ENCODE measurements at regions not wholly inside any gene's neighbourhood (a gene's known extent, or its start where the extent isn't known, plus 50 kb on each side); places are given as distances from the start of the nearest gene placed in this dataset.

DNA sequence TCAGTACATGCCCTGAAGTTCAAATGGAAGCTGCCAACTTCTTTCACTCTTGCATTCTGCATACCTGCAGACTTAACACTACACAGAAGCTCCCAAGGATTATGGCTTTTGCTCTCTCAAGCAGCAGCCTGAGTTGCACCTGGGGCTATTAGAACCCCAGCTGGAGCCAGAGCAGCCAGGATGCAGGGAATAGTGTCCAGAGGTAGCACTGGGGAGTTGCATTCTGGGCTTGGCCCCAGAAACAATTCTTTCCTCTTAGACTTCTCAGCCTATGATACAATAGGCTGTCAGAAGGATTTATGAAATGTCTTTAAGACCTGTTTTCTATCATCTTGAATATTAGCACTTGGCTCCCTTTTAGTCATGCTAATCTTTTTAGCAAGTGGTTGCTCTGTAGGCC is 886.7 kb upstream of the GHITM start:
- H3K9me3 Mint-ChIP-seq = peaks cover 22% of the 10 kb centered on the region
- H3K27me3 Mint-ChIP-seq = no peaks in the 10 kb centered on the region
- no peak for ATAC-seq
- no peak overlapping the region for H3K4me3 Mint-ChIP-seq
- no peaks in the 10 kb centered on the region for H3K36me3 Mint-ChIP-seq
- no peak overlapping the region for H3K27ac Mint-ChIP-seq
- H3K4me1 Mint-ChIP-seq = no peaks in the 10 kb centered on the region

DNA sequence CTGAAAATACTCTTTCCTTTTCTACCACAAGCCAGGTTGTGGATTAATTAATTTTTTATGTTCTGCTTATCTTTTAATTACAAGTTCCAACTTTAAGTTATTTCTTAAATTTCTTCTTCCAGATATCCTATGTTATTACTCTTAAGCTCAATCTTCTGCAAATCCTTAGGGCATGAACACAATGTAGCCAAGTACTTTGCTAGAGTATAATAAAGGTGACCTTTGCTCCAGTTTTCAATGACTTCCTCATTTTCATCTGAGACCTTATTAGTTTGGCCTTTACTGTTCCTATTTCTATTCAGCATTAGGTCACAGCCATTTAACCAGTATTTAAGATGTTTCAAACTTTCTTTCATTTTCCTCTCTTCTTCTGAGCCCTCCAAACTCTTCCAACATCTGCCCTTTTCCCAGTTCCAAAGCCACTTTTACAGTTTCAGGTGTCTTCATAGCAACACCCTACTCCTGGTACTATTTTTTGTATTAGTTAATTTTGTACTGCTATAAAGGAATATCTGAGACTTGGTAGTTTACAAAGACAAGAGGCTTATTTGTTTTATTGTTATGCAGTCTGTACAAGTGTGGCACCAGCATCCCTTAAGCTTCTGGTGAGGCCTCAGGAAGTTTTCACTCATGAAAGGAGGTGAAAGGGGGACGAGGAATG is 886.2 kb upstream of the GHITM start:
- Mint-ChIP-seq H3K4me3 (no peak overlapping the region), H3K27ac (no peak overlapping the region), H3K36me3 (no peaks in the 10 kb centered on the region), H3K9me3 (peaks cover 22% of the 10 kb centered on the region), H3K27me3 (no peaks in the 10 kb centered on the region), H3K4me1 (no peaks in the 10 kb centered on the region)
- ATAC-seq = no peak

DNA sequence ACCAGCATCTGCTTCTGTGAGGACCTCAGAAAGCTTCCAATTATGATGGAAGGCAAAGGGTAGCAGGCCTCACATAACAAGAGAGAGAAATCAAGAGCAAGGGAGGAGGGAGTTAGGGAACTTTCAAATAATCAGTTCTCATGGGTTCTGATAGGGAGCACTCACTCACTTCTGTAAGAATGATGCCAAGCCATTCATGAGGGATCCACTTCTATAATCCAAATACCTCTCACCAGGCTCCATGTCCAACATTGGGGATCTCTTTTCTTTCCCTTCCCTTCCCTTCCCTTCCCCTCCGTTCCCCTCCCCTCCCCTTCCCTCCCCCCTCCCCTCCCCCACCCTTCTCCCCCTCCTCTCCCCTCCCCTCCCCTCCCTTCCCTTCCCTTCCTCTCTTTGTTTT is 884.6 kb upstream of the GHITM start:
- no peaks in the 10 kb centered on the region for H3K27me3 Mint-ChIP-seq
- no peaks in the 10 kb centered on the region for H3K4me1 Mint-ChIP-seq
- no peak for ATAC-seq
- no peak overlapping the region for H3K4me3 Mint-ChIP-seq
- no peaks in the 10 kb centered on the region for H3K36me3 Mint-ChIP-seq
- peaks cover 26% of the 10 kb centered on the region for H3K9me3 Mint-ChIP-seq
- no peak overlapping the region for H3K27ac Mint-ChIP-seq

DNA sequence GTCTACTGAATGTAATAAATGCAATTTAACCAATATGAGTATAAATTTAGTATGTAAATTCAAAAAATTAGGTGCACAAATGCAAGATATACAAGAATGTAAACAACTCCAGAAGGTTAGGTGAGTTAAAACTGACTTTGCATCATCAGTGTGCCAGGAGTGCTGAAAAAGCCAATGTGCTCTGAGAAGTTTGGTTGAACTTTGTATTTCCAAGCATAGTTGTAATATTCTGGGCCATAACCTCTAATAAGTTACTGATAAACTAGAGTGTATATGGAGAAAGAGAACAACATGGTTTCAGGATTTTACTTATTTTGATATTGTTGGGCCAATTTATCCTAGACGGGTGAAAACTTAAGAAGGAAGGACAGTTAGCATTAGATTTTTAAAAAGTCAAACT is 876.9 kb upstream of the GHITM start:
- Mint-ChIP-seq H3K4me3 (no peak overlapping the region), H3K27me3 (no peaks in the 10 kb centered on the region), H3K36me3 (no peaks in the 10 kb centered on the region), H3K4me1 (no peaks in the 10 kb centered on the region), H3K27ac (no peak overlapping the region), H3K9me3 (peaks cover 6% of the 10 kb centered on the region)
- ATAC-seq = no peak

DNA sequence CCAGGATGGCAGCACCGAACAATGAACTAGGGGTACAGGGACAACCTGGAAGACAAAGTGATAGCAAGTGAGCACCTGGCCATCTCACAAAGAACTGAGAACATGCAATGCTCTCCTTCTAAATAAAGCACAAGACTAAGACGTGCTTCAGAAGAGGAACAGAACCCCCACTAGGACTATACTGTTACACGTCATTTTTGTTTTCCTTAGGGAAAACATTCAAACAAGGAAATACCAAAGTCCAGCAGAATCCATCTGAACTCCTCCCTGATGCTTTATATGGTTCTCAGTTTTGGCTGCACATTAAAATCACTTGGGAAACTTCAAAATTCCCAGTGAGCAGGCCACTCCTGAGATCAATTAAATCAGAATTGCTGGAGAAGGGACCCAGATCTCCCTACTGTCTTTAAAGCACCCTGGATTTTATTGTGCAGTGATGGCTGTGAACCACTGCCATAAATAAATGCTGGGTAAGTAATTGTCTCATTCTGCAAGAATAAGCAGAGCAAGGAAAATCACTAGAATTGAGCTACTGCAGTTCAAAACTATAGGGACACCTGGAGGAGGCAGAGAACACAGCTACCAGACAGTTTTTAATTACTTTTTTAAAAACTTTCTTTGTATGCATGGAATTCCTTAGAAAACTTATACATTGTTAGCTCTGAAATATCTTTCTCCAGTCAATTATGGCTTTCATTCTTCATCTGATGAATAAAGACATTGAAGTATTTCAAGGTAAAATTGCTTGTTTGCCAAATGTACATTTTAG is 866.5 kb upstream of the GHITM start:
- H3K4me1 Mint-ChIP-seq = no peaks in the 10 kb centered on the region
- no peak overlapping the region for H3K27ac Mint-ChIP-seq
- H3K4me3 Mint-ChIP-seq = no peak overlapping the region
- ATAC-seq = no peak
- no peaks in the 10 kb centered on the region for H3K36me3 Mint-ChIP-seq
- H3K27me3 Mint-ChIP-seq = no peaks in the 10 kb centered on the region
- H3K9me3 Mint-ChIP-seq = no peaks in the 10 kb centered on the region

DNA sequence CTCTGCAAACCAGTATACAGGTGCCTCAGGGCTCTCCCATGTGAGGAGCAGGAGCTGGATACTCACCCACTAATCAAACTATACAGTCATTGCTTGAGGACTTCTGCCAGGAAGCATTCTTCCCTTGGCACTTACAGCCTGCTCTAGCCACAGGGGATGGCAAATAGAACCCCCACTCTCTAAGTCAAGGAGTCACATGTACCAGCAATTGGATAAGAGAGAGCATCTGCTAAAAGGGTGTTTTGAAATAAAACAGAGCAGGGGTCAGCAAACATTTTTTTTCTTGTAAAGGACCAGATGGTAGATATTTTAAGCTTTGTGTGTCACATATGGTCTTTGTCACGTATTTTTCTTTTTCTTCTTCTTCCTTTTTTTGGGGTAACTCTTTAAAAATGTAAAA is 865.2 kb upstream of the GHITM start:
- no peaks in the 10 kb centered on the region for H3K36me3 Mint-ChIP-seq
- H3K27ac Mint-ChIP-seq = no peak overlapping the region
- no peaks in the 10 kb centered on the region for H3K4me1 Mint-ChIP-seq
- ATAC-seq = no peak
- H3K4me3 Mint-ChIP-seq = no peak overlapping the region
- H3K9me3 Mint-ChIP-seq = no peaks in the 10 kb centered on the region
- H3K27me3 Mint-ChIP-seq = no peaks in the 10 kb centered on the region

DNA sequence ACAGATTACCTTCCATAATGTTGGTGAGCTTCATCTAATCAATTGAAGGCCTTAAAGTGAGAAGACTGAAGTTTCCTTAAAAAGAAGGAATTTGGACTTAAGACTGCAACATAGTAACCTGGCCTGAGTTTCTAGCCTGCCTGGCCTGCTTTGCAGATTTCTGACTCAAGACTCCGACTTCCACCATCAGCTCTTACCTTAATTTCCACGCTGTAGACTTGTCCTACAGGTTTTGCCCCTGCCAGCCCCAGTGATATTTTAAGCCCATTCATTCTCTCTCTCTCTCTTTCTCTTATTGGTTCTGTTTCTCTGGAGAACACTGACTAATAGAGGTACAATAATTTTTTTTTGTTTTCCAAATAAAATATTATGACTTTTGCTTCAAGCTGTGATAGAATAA is 862.3 kb upstream of the GHITM start:
- Mint-ChIP-seq H3K27ac (no peak overlapping the region), H3K27me3 (no peaks in the 10 kb centered on the region), H3K9me3 (no peaks in the 10 kb centered on the region), H3K4me3 (no peak overlapping the region), H3K36me3 (no peaks in the 10 kb centered on the region), H3K4me1 (no peaks in the 10 kb centered on the region)
- ATAC-seq = no peak

DNA sequence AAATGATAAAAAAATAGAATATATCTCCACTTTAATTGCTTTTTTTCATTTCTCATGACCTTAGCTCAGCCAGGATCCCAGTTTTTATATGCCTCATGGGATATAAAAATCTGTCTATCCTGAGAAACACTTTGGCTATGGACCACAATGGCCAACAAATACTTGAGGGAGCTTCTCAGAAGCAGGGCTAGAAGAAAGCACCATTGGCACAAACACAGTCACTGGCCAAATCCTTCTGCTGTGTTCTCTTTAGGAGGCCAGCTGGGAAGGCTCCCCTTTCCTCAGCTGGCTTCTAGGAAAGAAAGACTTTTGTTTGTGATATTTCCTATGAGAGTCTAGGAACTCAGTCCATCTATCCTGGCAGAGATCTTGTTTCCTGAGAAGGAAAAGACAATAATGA is 856.2 kb upstream of the GHITM start:
- no peak for ATAC-seq
- H3K4me3 Mint-ChIP-seq = no peak overlapping the region

DNA sequence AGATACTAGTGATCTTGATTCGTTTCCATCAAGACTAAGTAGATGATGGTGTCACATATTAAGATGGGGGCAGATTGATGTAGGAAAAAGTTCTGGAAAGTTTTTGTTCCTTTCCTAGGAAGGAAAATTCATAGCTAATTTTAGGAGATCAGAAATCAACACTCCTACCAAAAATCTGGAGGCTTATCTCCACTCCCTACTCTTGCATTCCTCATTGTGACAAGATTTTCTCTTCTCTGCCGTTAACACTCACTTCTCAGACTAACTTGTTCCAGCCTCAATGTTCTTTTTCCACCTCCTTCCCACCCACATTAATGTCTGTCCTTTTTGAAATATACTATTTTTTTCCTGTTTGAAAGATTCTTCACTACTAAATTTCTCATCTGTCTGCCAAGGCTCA is 851.9 kb upstream of the GHITM start:
- Mint-ChIP-seq H3K27ac (no peak overlapping the region), H3K4me3 (no peak overlapping the region), H3K36me3 (no peaks in the 10 kb centered on the region), H3K9me3 (peaks cover 5% of the 10 kb centered on the region), H3K4me1 (no peaks in the 10 kb centered on the region), H3K27me3 (no peaks in the 10 kb centered on the region)
- no peak for ATAC-seq

More for the DNA sequence above, 856.2 kb upstream of the GHITM start:
- Mint-ChIP-seq H3K27me3 (no peaks in the 10 kb centered on the region), H3K9me3 (peaks cover 5% of the 10 kb centered on the region), H3K36me3 (no peaks in the 10 kb centered on the region), H3K4me1 (no peaks in the 10 kb centered on the region), H3K27ac (no peak overlapping the region)

DNA sequence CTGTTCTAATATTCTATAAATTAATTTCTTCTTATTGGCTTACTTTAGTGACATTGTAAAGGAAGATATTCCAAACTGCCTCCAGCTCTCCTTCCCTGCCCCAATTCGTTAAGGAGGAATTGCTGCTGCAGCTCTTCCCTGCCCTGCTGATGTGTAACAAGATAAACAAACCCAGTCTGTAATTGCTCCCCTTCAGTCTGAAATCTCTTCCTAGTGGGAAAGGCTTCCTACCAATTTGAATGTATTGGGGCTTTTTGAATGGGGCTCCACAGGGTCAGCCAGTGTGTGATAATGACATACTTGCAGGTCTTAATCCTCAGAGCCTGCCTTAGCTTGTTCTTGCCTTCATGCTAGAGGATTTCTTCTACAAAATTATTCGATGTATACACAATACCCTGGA is 849.9 kb upstream of the GHITM start:
- Mint-ChIP-seq H3K4me1 (no peaks in the 10 kb centered on the region), H3K27me3 (no peaks in the 10 kb centered on the region), H3K9me3 (peaks cover 8% of the 10 kb centered on the region), H3K4me3 (no peak overlapping the region), H3K27ac (no peak overlapping the region), H3K36me3 (no peaks in the 10 kb centered on the region)
- no peak for ATAC-seq

DNA sequence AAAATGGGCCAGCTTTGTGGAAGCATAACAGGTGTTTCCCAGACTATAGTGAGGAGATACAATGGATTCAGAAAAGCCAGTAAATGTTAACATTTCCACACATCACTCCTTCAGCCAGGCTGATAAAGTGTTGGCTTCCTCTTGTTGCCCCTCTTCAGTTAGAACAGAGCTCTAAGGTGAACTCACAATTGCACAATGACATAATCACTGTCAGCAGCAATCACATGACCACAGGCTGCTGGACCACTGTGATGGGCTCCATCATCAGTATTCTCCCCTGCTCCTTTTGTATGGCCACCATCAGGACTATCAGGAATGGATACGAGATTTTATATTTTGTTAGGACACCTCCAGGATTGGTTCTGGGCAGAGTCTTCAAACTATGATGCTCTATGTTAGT is 849.4 kb upstream of the GHITM start:
- Mint-ChIP-seq H3K4me1 (no peaks in the 10 kb centered on the region), H3K36me3 (no peaks in the 10 kb centered on the region), H3K9me3 (peaks cover 8% of the 10 kb centered on the region), H3K4me3 (no peak overlapping the region), H3K27ac (no peak overlapping the region), H3K27me3 (no peaks in the 10 kb centered on the region)
- ATAC-seq = no peak

DNA sequence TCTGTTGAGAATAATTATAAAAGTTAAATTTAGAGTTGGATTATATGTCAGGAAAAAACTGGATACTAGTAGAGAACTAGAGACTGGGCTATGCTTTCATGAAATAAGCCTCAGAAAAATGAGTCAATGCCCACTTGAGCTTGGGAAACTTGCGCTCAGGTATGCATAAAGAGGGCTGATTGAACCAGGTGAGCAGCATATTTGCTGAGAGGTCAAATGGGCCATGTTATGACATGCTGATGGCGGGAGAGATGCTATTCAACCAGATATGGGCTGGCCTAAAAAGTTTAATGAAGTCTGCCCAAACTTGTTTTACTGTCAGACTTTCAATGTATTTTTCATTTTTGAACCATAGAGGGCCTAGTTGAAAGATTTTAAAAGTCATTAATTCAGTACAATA is 837.6 kb upstream of the GHITM start:
- no peaks in the 10 kb centered on the region for H3K27me3 Mint-ChIP-seq
- peaks cover 7% of the 10 kb centered on the region for H3K9me3 Mint-ChIP-seq
- no peaks in the 10 kb centered on the region for H3K36me3 Mint-ChIP-seq
- H3K4me3 Mint-ChIP-seq = no peak overlapping the region
- no peak overlapping the region for H3K27ac Mint-ChIP-seq
- ATAC-seq = no peak
- H3K4me1 Mint-ChIP-seq = no peaks in the 10 kb centered on the region

DNA sequence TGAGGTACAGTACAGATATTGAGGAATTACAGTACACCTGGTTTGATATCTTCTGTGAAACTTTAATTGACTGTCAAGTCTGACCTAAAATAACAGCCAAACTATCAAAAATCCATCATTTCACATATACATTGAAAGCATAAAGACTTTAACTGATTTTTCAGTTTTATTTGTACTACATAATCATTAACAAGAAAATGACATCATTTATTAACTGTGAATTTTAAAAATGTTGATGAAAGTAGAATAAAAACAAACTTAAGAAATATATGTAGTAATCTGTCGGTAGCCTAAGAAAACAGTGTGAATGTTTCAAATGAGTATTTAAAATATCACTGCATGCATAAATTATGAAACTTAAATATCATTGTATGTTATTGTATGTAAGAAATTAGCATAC is 836.7 kb upstream of the GHITM start:
- no peaks in the 10 kb centered on the region for H3K4me1 Mint-ChIP-seq
- H3K27me3 Mint-ChIP-seq = no peaks in the 10 kb centered on the region
- H3K36me3 Mint-ChIP-seq = no peaks in the 10 kb centered on the region
- no peak overlapping the region for H3K4me3 Mint-ChIP-seq
- ATAC-seq = no peak
- H3K27ac Mint-ChIP-seq = no peak overlapping the region
- H3K9me3 Mint-ChIP-seq = peaks cover 4% of the 10 kb centered on the region

DNA sequence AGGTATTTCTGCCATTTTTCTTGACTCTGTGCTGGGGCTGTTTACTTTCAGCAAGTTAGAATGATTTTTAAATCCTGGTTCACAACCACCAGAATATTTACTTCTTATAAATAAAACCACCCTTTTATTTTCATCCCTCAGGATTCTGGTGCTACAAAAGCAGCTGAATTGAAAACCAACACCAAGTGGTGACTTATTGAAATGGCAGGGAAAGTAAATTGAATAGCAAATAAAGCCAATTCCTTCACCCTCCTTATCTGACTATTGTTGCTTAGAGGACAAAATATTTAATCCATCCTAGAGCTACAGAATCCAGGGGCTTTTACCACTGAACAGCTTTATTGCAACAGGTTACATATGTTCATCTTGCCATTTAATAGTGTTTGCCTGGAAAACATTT is 828.6 kb upstream of the GHITM start:
- H3K27me3 Mint-ChIP-seq = no peaks in the 10 kb centered on the region
- no peaks in the 10 kb centered on the region for H3K4me1 Mint-ChIP-seq
- no peaks in the 10 kb centered on the region for H3K36me3 Mint-ChIP-seq
- no peak overlapping the region for H3K27ac Mint-ChIP-seq
- no peak for ATAC-seq
- H3K4me3 Mint-ChIP-seq = no peak overlapping the region
- H3K9me3 Mint-ChIP-seq = peaks cover 10% of the 10 kb centered on the region

DNA sequence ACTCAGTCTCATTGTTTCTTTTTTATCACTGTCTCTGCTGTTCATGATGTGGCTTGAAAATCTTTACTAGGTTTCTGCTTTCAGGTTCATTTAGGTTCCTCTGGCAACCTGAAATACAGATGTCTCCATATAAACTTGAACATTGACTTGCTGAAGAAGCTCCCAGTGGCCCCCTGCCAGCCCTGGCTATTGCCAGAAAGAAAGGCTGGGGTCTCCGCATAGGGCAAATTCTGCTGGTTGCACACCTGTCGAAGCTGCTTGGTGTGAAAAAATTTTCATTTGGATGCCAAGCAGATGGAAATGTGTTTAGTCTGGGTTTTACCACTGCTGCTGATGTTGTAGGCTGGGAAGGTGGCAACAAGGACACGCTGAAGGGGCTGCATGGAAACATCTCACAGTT is 826.7 kb upstream of the GHITM start:
- Mint-ChIP-seq H3K4me1 (no peaks in the 10 kb centered on the region), H3K27me3 (no peaks in the 10 kb centered on the region), H3K36me3 (no peaks in the 10 kb centered on the region), H3K4me3 (no peak overlapping the region), H3K27ac (no peak overlapping the region), H3K9me3 (peaks cover 10% of the 10 kb centered on the region)
- no peak for ATAC-seq

DNA sequence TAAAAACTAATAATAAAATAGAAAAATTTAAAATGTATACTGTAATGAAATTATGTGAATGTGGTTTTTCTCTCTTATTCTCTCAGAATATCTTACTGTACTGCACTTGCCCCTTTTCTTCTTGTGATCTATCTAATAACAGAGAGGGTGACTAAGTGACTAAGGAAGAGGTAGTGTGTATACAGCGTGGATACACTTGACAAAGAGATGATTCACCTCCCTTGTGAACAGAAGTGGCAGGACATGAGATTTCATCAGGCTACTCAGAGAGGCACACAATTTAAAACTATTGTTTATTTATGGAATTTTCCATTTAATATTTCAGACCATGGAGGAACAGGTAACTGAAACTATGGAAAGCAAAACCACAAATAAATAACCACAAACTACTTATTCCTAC is 806.6 kb upstream of the GHITM start:
- no peak for ATAC-seq
- H3K27me3 Mint-ChIP-seq = no peaks in the 10 kb centered on the region
- H3K36me3 Mint-ChIP-seq = no peaks in the 10 kb centered on the region
- H3K4me1 Mint-ChIP-seq = no peaks in the 10 kb centered on the region
- no peak overlapping the region for H3K4me3 Mint-ChIP-seq
- H3K9me3 Mint-ChIP-seq = no peaks in the 10 kb centered on the region
- no peak overlapping the region for H3K27ac Mint-ChIP-seq
